Hepatocyte (in vitro differentiated cells): ENCODE measurements at regions not wholly inside any gene's neighbourhood (a gene's known extent, or its start where the extent isn't known, plus 50 kb on each side); places are given as distances from the start of the nearest gene placed in this dataset.

Experiments
- DNase-seq: peaks from one replicate; pipeline ENCODE4 v3.0.0-alpha.2; 2016; ENCODE audit warnings: low spot score
- H2AFZ ChIP-seq: fragments of 200-600 bp; sonication (generic); 2 replicates; pipeline ENCODE4 v1.6.0; 2016; ENCODE audit warnings: antibody characterized with exemption, mild to moderate bottlenecking
- H3K27ac ChIP-seq: fragments of 200-600 bp; sonication (generic); 2 replicates; pipeline ENCODE4 v1.5.1; 2016; ENCODE audit warnings: mild to moderate bottlenecking
- H3K27me3 ChIP-seq: fragments of 200-600 bp; sonication (generic); 2 replicates; pipeline ENCODE4 v1.6.1; 2016
- H3K36me3 ChIP-seq: fragments of 200-600 bp; sonication (generic); replicated peaks from 2 replicates; pipeline ENCODE4 v1.5.1; 2016; ENCODE audit warnings: low read depth; ENCODE audit not compliant: insufficient read depth
- H3K4me1 ChIP-seq: fragments of 200-600 bp; sonication (generic); 2 replicates; pipeline ENCODE4 v1.5.1; 2016; ENCODE audit warnings: mild to moderate bottlenecking, moderate library complexity; ENCODE audit not compliant: insufficient read depth
- H3K4me2 ChIP-seq: fragments of 200-600 bp; sonication (generic); 2 replicates; pipeline ENCODE4 v1.6.0; 2016
- H3K4me3 ChIP-seq: fragments of 200-600 bp; sonication (generic); 2 replicates; pipeline ENCODE4 v1.5.1; 2016; ENCODE audit warnings: mild to moderate bottlenecking
- H3K79me2 ChIP-seq: fragments of 200-600 bp; sonication (generic); 2 replicates; pipeline ENCODE4 v1.6.0; 2017; ENCODE audit warnings: mild to moderate bottlenecking
- H3K9me2 ChIP-seq: fragments of 200-600 bp; sonication (generic); replicated peaks from 2 replicates; pipeline ENCODE4 v1.6.0; 2017; ENCODE audit warnings: mild to moderate bottlenecking; ENCODE audit not compliant: insufficient read depth
- H3K9me3 ChIP-seq: fragments of 200-600 bp; sonication (generic); 2 replicates; pipeline ENCODE4 v1.5.1; 2016; ENCODE audit warnings: low read depth, mild to moderate bottlenecking
- H4K20me1 ChIP-seq: fragments of 200-600 bp; sonication (generic); 2 replicates; pipeline ENCODE4 v1.6.0; 2016; ENCODE audit warnings: mild to moderate bottlenecking; ENCODE audit not compliant: insufficient read depth, poor library complexity, severe bottlenecking
- EZH2 ChIP-seq: fragments of 200-600 bp; sonication (generic); IDR thresholded peaks from 2 replicates; pipeline ENCODE4 v1.6.1; 2016; ENCODE audit warnings: antibody characterized with exemption, mild to moderate bottlenecking, borderline replicate concordance
- EZH2phosphoT487 ChIP-seq: fragments of 200-600 bp; sonication (generic); IDR thresholded peaks from one replicate; pipeline ENCODE4 v1.6.1; 2018; ENCODE audit warnings: antibody characterized with exemption, mild to moderate bottlenecking, low read depth, moderate library complexity; ENCODE audit not compliant: unreplicated experiment, severe bottlenecking
- WGBS: methylation state at CpG from one replicate; pipeline ENCODE4 v1.1.6; 2016; ENCODE audit warnings: low lambda C conversion rate; ENCODE audit errors: missing lambda C conversion rate; 5-methylcytosine and 5-hydroxymethylcytosine counted together
- TF ChIP-seq, protein P1 (sequence below): fragments of 200-600 bp; sonication (generic); IDR thresholded peaks from 2 replicates; pipeline ENCODE4 v1.5.1; 2016; ENCODE audit warnings: antibody characterized with exemption, mild to moderate bottlenecking; ENCODE audit not compliant: poor library complexity

DNA sequence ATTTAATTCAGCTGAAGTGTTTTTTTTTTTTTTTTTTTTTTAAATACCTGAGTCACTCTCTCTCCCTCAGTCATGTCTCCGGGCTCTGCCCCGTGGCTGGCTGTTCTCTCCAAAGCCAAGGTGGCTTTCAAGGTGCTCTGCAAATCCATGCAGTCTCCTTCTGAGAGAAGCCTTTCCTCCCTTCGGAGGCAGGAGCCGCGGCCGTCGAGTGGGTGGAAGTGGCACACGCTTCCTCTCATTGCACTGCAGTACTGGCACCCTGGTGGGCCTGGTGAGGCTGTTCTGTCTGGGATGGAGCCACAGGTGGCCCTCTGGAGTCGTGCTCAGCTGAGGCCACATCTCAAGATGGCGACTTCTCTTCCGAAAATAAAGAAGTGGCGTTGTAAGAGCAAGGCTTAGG lies 221.8 kb downstream of the GLRX3 start:
- H2AFZ ChIP-seq = no peak overlapping the region
- 90% methylated on average over 12 of the region's 12 CpGs for WGBS
- DNase-seq = no peak
- peaks cover 5% of the 10 kb centered on the region for H3K4me1 ChIP-seq
- H3K27ac ChIP-seq = no peak overlapping the region
- no peak overlapping the region for H3K4me3 ChIP-seq
- no peaks in the 10 kb centered on the region for H4K20me1 ChIP-seq
- no peaks in the 10 kb centered on the region for H3K36me3 ChIP-seq
- TF ChIP-seq EZH2 = no peak
- TF ChIP-seq, protein P1, sequence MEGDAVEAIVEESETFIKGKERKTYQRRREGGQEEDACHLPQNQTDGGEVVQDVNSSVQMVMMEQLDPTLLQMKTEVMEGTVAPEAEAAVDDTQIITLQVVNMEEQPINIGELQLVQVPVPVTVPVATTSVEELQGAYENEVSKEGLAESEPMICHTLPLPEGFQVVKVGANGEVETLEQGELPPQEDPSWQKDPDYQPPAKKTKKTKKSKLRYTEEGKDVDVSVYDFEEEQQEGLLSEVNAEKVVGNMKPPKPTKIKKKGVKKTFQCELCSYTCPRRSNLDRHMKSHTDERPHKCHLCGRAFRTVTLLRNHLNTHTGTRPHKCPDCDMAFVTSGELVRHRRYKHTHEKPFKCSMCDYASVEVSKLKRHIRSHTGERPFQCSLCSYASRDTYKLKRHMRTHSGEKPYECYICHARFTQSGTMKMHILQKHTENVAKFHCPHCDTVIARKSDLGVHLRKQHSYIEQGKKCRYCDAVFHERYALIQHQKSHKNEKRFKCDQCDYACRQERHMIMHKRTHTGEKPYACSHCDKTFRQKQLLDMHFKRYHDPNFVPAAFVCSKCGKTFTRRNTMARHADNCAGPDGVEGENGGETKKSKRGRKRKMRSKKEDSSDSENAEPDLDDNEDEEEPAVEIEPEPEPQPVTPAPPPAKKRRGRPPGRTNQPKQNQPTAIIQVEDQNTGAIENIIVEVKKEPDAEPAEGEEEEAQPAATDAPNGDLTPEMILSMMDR = no peak
- no peak for TF ChIP-seq EZH2phosphoT487
- H3K4me2 ChIP-seq = no peak overlapping the region
- no peaks in the 10 kb centered on the region for H3K27me3 ChIP-seq
- H3K79me2 ChIP-seq = no peaks in the 10 kb centered on the region
- H3K9me2 ChIP-seq = no peaks in the 10 kb centered on the region
- H3K9me3 ChIP-seq = no peaks in the 10 kb centered on the region

GRCh38 chr10:130358981-130359650 lies 222.9 kb downstream of the GLRX3 start:
- no peaks in the 10 kb centered on the region for H3K9me2 ChIP-seq
- H3K27ac ChIP-seq = no peak overlapping the region
- no peaks in the 10 kb centered on the region for H3K27me3 ChIP-seq
- H3K9me3 ChIP-seq = no peaks in the 10 kb centered on the region
- 88% methylated on average over 23 of the region's 23 CpGs for WGBS
- H3K79me2 ChIP-seq = no peaks in the 10 kb centered on the region
- no peak overlapping the region for H2AFZ ChIP-seq
- TF ChIP-seq EZH2phosphoT487 = no peak
- no peaks in the 10 kb centered on the region for H3K36me3 ChIP-seq
- H4K20me1 ChIP-seq = no peaks in the 10 kb centered on the region
- H3K4me3 ChIP-seq = no peak overlapping the region
- no peak for DNase-seq
- H3K4me1 ChIP-seq = peaks cover 5% of the 10 kb centered on the region
- no peak overlapping the region for H3K4me2 ChIP-seq

DNA sequence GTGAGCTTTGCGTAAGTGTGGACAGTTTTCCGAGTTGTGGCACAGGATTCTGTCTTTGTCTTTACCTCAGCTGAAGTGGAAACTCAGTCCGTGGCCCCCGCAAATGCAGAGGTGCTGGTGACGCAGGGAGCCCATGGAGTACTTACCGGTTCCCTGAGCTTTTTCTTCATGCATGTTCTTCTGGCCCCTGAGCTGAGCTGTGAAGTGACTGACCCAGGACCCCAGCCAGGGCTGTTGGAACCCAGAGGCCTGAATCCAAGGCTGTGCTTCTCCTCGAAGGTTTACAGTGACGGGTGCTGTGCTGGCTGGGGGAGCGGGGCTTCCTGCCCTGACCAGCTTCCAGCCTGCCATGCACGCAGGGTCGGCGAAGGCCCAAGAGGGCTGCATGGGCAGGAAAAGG lies 223.5 kb downstream of the GLRX3 start:
- Histone ChIP-seq H3K9me2 (no peaks in the 10 kb centered on the region), H3K36me3 (no peaks in the 10 kb centered on the region), H3K4me2 (no peak overlapping the region), H3K4me3 (no peak overlapping the region), H3K79me2 (no peaks in the 10 kb centered on the region), H3K27ac (no peak overlapping the region), H3K9me3 (no peaks in the 10 kb centered on the region), H2AFZ (no peak overlapping the region), H4K20me1 (no peaks in the 10 kb centered on the region), H3K4me1 (peaks cover 5% of the 10 kb centered on the region), H3K27me3 (no peaks in the 10 kb centered on the region)
- TF ChIP-seq, protein P1 = no peak
- no peak for TF ChIP-seq EZH2
- TF ChIP-seq EZH2phosphoT487 = no peak
- WGBS = 94% methylated on average over 12 of the region's 12 CpGs
- no peak for DNase-seq

- Histone ChIP-seq H3K79me2 (no peaks in the 10 kb centered on the region), H3K27ac (no peak overlapping the region), H2AFZ (no peak overlapping the region), H3K4me1 (peaks cover 5% of the 10 kb centered on the region), H3K4me2 (no peak overlapping the region), H3K4me3 (no peak overlapping the region), H3K36me3 (no peaks in the 10 kb centered on the region), H3K27me3 (no peaks in the 10 kb centered on the region), H4K20me1 (no peaks in the 10 kb centered on the region), H3K9me2 (no peaks in the 10 kb centered on the region), H3K9me3 (no peaks in the 10 kb centered on the region)
- 83% methylated on average over 11 of the region's 11 CpGs for WGBS
- no peak for TF ChIP-seq EZH2phosphoT487
- TF ChIP-seq, protein P1 = no peak
- no peak for TF ChIP-seq EZH2
- no peak for DNase-seq
These were observed 224.7 kb downstream of the GLRX3 start for GRCh38 chr10:130360826-130361311.
